Body of pancreas (tissue), 4 donors: ENCODE measurements at regions not wholly inside any gene's neighbourhood (a gene's known extent, or its start where the extent isn't known, plus 50 kb on each side); places are given as distances from the start of the nearest gene placed in this dataset.

ENCODE experiments used
- ATAC-seq: fragments of 150-250 bp; one replicate; pipeline ENCODE4 v1.9.1; 2016
- DNase-seq, 4 donors: peaks; one replicate each; pipeline ENCODE4 v3.0.0-alpha.2; 2019
- H3K27ac ChIP-seq, 4 donors: fragments of 200-600 bp; sonication (generic); 1 replicate in 3 of 4; 2 replicates in 1 of 4; pipeline versions ENCODE4 v1.5.1 to v1.6.1; 2016 to 2019; ENCODE audit warnings: mild to moderate bottlenecking in 1 of 4, mixed read lengths in 1 of 4, moderate library complexity in 1 of 4
- H3K27me3 ChIP-seq, 2 donors: fragments of 200-600 bp; sonication (generic); one replicate each; pipeline ENCODE4 v1.6.0; 2016; ENCODE audit warnings: mild to moderate bottlenecking in 1 of 2
- H3K36me3 ChIP-seq, 2 donors: fragments of 200-600 bp; sonication (generic); replicated peaks in 1 of 2; 2 replicates each; pipeline ENCODE4 v1.5.1; 2016; ENCODE audit warnings: low read depth in 2 of 2; ENCODE audit not compliant: insufficient read depth in 1 of 2
- H3K4me1 ChIP-seq: fragments of 200-600 bp; sonication (generic); one replicate; pipeline ENCODE4 v1.6.0; 2016
- H3K4me3 ChIP-seq, 2 donors: fragments of 200-600 bp; sonication (generic); 1 replicate in 1 of 2; 2 replicates in 1 of 2; pipeline ENCODE4 v1.5.1; 2016 to 2019
- H3K9me3 ChIP-seq, 3 donors: fragments of 200-600 bp; sonication (generic); 1 replicate in 2 of 3; 2 replicates in 1 of 3; pipeline ENCODE4 v1.5.1; 2016
- CTCF ChIP-seq, 7 experiments: fragments of 450-650 bp in 4 of 7; fragments of 200-600 bp in 3 of 7; sonication (generic) in 3 of 7; IDR thresholded peaks; one replicate each; pipeline ENCODE4 v1.5.1; 2016 to 2019; ENCODE audit warnings: antibody characterized with exemption in 7 of 7
- POLR2A ChIP-seq, 3 donors: fragments of 450-650 bp; IDR thresholded peaks; one replicate each; pipeline ENCODE4 v1.6.1; 2016; ENCODE audit warnings: antibody characterized with exemption in 3 of 3, mild to moderate bottlenecking in 2 of 3
- WGBS, 2 donors: methylation state at CpG; one replicate each; pipeline ENCODE4 v1.1.5; 2017; 5-methylcytosine and 5-hydroxymethylcytosine counted together
- intact Hi-C: fragments of 100-400 bp; cut with DNase I; formaldehyde crosslinking; loops from one replicate; pipeline ENCODE4 v1.15.1; 2023

- H3K27ac ChIP-seq, result peak overlapping the region in 2 of 4 donors; percentile 27 to 68
- intact Hi-C loops, result no loop called here
- no peak for TF ChIP-seq POLR2A (IDR thresholded peaks at IDR 0.05)
- WGBS, 2 donors, result 86 to 87% methylated on average over 2 of the region's 2 CpGs
- ATAC-seq, result no peak
- H3K27me3 ChIP-seq, result no peaks in the 10 kb centered on the region
- H3K9me3 ChIP-seq, result no peaks in the 10 kb centered on the region
- no peaks in the 10 kb centered on the region for H3K36me3 ChIP-seq
- no peak overlapping the region for H3K4me3 ChIP-seq
- peaks cover 8% of the 10 kb centered on the region for H3K4me1 ChIP-seq
- no peak for DNase-seq
Measured at GRCh38 chr21:35952651-35953340, 107.5 kb downstream of the SETD4 start.

GRCh38 chr21:35948982-35949381 lies 111.3 kb downstream of the SETD4 start:
- H3K4me3 ChIP-seq, result no peak overlapping the region
- TF ChIP-seq POLR2A (IDR thresholded peaks at IDR 0.05), result no peak
- no peak for TF ChIP-seq CTCF (IDR thresholded peaks at IDR 0.05)
- intact Hi-C loops, result no loop called here
- DNase-seq (no peak), ATAC-seq (no peak)
- WGBS, 2 donors, result 90% methylated on average over 1 of the region's 1 CpG
- H3K4me1 ChIP-seq, result peaks cover 5% of the 10 kb centered on the region
- no peak overlapping the region for H3K27ac ChIP-seq
- H3K9me3 ChIP-seq, result no peaks in the 10 kb centered on the region
- H3K36me3 ChIP-seq, result no peaks in the 10 kb centered on the region
- no peaks in the 10 kb centered on the region for H3K27me3 ChIP-seq

GRCh38 chr21:35945089-35945671 lies 115.1 kb downstream of the SETD4 start:
- TF ChIP-seq CTCF (IDR thresholded peaks at IDR 0.05) (no peak), POLR2A (IDR thresholded peaks at IDR 0.05) (no peak)
- 35 to 66% methylated on average over 6 of the region's 6 CpGs for WGBS, 2 donors
- intact Hi-C loops, result no loop called here
- no peaks in the 10 kb centered on the region for H3K27me3 ChIP-seq
- H3K36me3 ChIP-seq, result no peaks in the 10 kb centered on the region
- peak; percentile 35 for ATAC-seq
- no peaks in the 10 kb centered on the region for H3K9me3 ChIP-seq
- DNase-seq, result peak; percentile 28 to 80 (median 62)
- no peak overlapping the region for H3K4me3 ChIP-seq
- peak overlapping the region in 1 of 4 donors; percentile 25 for H3K27ac ChIP-seq
- no peaks in the 10 kb centered on the region for H3K4me1 ChIP-seq

- Histone ChIP-seq H3K36me3 (no peaks in the 10 kb centered on the region), H3K27ac (no peak overlapping the region), H3K9me3 (no peaks in the 10 kb centered on the region), H3K27me3 (no peaks in the 10 kb centered on the region), H3K4me3 (no peak overlapping the region), H3K4me1 (no peaks in the 10 kb centered on the region)
- TF ChIP-seq CTCF (IDR thresholded peaks at IDR 0.05) (no peak), POLR2A (IDR thresholded peaks at IDR 0.05) (no peak)
- intact Hi-C loops, result no loop called here
- DNase-seq (no peak), ATAC-seq (no peak)
- WGBS, 2 donors, result 93 to 94% methylated on average over 3 of the region's 3 CpGs
Measured at GRCh38 chr21:35943752-35944151, 116.6 kb downstream of the SETD4 start.

GRCh38 chr21:35942211-35943144 lies 117.8 kb downstream of the SETD4 start:
- no peaks in the 10 kb centered on the region for H3K9me3 ChIP-seq
- H3K27ac ChIP-seq, result no peak overlapping the region
- H3K36me3 ChIP-seq, result no peaks in the 10 kb centered on the region
- no peak overlapping the region for H3K4me3 ChIP-seq
- no peak for DNase-seq
- H3K4me1 ChIP-seq, result no peaks in the 10 kb centered on the region
- TF ChIP-seq CTCF (IDR thresholded peaks at IDR 0.05), result no peak
- TF ChIP-seq POLR2A (IDR thresholded peaks at IDR 0.05), result no peak
- WGBS, 2 donors, result 78 to 82% methylated on average over 8 of the region's 8 CpGs
- intact Hi-C loops, result no loop called here
- ATAC-seq, result no peak
- no peaks in the 10 kb centered on the region for H3K27me3 ChIP-seq
